ENCODE measurements at regions not wholly inside any gene's neighbourhood (a gene's known extent, or its start where the extent isn't known, plus 50 kb on each side); places are given as distances from the start of the nearest gene placed in this dataset.

DNA sequence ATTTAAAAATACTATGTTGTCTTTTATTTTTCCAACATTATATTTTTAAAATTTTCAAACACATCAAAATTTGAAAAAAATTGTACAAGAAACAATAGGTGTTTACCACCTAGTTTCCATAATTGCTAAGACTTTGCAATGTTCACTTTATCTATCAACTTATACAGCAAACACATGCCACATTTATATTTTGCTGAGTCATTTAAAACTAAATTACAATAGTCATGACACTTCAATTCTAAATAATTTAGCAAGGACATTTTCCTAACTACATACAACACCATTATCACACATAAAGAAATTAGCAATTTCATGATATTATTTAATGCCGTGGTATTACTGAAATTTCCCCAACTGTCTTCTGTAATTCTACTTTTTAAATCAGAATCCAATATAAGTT is 600.4 kb upstream of the CPXCR1 start:
- intact Hi-C loops (cut with micrococcal nuclease; ENCODE audit: unreplicated experiment), result no loop called here
- Histone ChIP-seq H3K4me2 (ENCODE audit: low read depth, low read length) (no peak overlapping the region), H3K9ac (ENCODE audit: insufficient read depth, low read depth, low read length) (no peak overlapping the region), H3K27ac (ENCODE audit: extremely low read length, insufficient read depth, low read length) (no peak overlapping the region), H3K9me3 (ENCODE audit: low read length) (no peaks in the 10 kb centered on the region), H3K4me1 (ENCODE audit: insufficient read depth, low read length) (no peaks in the 10 kb centered on the region), H2AFZ (ENCODE audit: low read length) (no peak overlapping the region), H3K79me2 (ENCODE audit: insufficient read depth, low read length) (no peaks in the 10 kb centered on the region), H3K4me3 (replicated peaks in 1 of 3; ENCODE audit: insufficient read depth in 1 of 3, low read depth in 2 of 3, low read length in 3 of 3) (no peak overlapping the region), H3K27me3 (ENCODE audit: control insufficient read depth in 1 of 2, insufficient read depth in 2 of 2, low read length in 2 of 2) (no peaks in the 10 kb centered on the region), H4K20me1 (ENCODE audit: insufficient read depth, low read length) (no peaks in the 10 kb centered on the region), H3K36me3 (replicated peaks in 1 of 2; ENCODE audit: control insufficient read depth in 1 of 2, insufficient read depth in 2 of 2, low read length in 2 of 2) (no peaks in the 10 kb centered on the region)
- DNase-seq (ENCODE audit: low spot score), result no peak
- no TSS peak for BruUV-seq (replicated peaks)
- POLR2A ChIA-PET, result no interaction called here
- CTCF ChIA-PET (ENCODE audit: low intra/inter-chr PET ratio, low total read pairs), result no interaction called here
- in situ Hi-C loops (cut with HindIII; ENCODE audit: extremely low pct_ligation_motif_present, low pct_unique_long_range_greater_than_20kb), result no loop called here
- no peak for FAIRE-seq
- WGBS (ENCODE audit: low lambda C conversion rate), result 4% methylated on average over 1 of the region's 1 CpG
- no peak for ATAC-seq
- no peak for TF ChIP-seq ZNF790 (CRISPR knock-in tag; IDR thresholded peaks at IDR 0.05; ENCODE audit: borderline replicate concordance)
- no peak for TF ChIP-seq HNRNPLL (IDR thresholded peaks at IDR 0.05; ENCODE audit: low read depth, low read length, poor library complexity, severe bottlenecking)
- TF ChIP-seq NFKBIZ (CRISPR knock-in tag; IDR thresholded peaks at IDR 0.05), result no peak
- TF ChIP-seq HHEX (CRISPR knock-in tag; IDR thresholded peaks at IDR 0.05), result no peak
- peak; percentile 80 for TF ChIP-seq MAFF (IDR thresholded peaks at IDR 0.05; ENCODE audit: low read depth, low read length)
- TF ChIP-seq, protein P1, sequence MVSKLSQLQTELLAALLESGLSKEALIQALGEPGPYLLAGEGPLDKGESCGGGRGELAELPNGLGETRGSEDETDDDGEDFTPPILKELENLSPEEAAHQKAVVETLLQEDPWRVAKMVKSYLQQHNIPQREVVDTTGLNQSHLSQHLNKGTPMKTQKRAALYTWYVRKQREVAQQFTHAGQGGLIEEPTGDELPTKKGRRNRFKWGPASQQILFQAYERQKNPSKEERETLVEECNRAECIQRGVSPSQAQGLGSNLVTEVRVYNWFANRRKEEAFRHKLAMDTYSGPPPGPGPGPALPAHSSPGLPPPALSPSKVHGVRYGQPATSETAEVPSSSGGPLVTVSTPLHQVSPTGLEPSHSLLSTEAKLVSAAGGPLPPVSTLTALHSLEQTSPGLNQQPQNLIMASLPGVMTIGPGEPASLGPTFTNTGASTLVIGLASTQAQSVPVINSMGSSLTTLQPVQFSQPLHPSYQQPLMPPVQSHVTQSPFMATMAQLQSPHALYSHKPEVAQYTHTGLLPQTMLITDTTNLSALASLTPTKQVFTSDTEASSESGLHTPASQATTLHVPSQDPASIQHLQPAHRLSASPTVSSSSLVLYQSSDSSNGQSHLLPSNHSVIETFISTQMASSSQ (IDR thresholded peaks at IDR 0.05; ENCODE audit: low read depth), result no peak
- TF ChIP-seq, protein P1 (CRISPR knock-in tag; IDR thresholded peaks at IDR 0.05; ENCODE audit: borderline replicate concordance), result no peak
- TF ChIP-seq, protein P2, sequence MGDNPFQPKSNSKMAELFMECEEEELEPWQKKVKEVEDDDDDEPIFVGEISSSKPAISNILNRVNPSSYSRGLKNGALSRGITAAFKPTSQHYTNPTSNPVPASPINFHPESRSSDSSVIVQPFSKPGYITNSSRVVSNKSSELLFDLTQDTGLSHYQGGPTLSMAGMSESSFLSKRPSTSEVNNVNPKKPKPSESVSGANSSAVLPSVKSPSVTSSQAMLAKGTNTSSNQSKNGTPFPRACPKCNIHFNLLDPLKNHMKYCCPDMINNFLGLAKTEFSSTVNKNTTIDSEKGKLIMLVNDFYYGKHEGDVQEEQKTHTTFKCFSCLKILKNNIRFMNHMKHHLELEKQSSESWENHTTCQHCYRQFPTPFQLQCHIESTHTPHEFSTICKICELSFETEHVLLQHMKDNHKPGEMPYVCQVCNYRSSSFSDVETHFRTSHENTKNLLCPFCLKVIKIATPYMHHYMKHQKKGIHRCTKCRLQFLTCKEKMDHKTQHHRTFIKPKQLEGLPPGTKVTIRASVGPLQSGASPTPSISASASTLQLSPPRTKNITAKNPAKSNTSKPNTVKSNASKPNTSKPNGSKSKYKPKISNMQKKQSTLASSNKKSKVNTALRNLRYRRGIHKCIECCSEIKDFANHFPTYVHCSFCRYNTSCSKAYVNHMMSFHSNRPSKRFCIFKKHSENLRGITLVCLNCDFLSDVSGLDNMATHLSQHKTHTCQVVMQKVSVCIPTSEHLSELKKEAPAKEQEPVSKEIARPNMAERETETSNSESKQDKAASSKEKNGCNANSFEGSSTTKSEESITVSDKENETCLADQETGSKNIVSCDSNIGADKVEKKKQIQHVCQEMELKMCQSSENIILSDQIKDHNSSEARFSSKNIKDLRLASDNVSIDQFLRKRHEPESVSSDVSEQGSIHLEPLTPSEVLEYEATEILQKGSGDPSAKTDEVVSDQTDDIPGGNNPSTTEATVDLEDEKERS (CRISPR knock-in tag; IDR thresholded peaks at IDR 0.05), result no peak
- TF ChIP-seq PAWR (CRISPR knock-in tag; IDR thresholded peaks at IDR 0.05; ENCODE audit: borderline replicate concordance), result no peak
- TF ChIP-seq, protein P3, sequence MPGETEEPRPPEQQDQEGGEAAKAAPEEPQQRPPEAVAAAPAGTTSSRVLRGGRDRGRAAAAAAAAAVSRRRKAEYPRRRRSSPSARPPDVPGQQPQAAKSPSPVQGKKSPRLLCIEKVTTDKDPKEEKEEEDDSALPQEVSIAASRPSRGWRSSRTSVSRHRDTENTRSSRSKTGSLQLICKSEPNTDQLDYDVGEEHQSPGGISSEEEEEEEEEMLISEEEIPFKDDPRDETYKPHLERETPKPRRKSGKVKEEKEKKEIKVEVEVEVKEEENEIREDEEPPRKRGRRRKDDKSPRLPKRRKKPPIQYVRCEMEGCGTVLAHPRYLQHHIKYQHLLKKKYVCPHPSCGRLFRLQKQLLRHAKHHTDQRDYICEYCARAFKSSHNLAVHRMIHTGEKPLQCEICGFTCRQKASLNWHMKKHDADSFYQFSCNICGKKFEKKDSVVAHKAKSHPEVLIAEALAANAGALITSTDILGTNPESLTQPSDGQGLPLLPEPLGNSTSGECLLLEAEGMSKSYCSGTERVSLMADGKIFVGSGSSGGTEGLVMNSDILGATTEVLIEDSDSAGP (CRISPR knock-in tag; IDR thresholded peaks at IDR 0.05; ENCODE audit: borderline replicate concordance), result no peak
- no peak for TF ChIP-seq ZBTB3 (CRISPR knock-in tag; IDR thresholded peaks at IDR 0.05; ENCODE audit: borderline replicate concordance, low read depth)
- no peak for TF ChIP-seq SMARCC2 (IDR thresholded peaks at IDR 0.05)

Measured in HepG2 (cell line).